Lower lobe of right lung (tissue), 2 donors: ENCODE measurements at regions not wholly inside any gene's neighbourhood (a gene's known extent, or its start where the extent isn't known, plus 50 kb on each side); places are given as distances from the start of the nearest gene placed in this dataset.

Source experiments
- ATAC-seq, 2 donors: fragments of 200-7000 bp; cut with Tn5 transposase; one replicate each; pipeline ENCODE4 v1.9.1; 2020 to 2022; ENCODE audit warnings: mild to moderate bottlenecking in 2 of 2, moderate library complexity in 2 of 2
- DNase-seq: peaks from one replicate; pipeline ENCODE4 v3.0.0-alpha.2; 2020
- H3K27ac ChIP-seq: fragments of 200-600 bp; one replicate; pipeline ENCODE4 v1.8.0; 2022
- H3K27me3 ChIP-seq: fragments of 200-600 bp; one replicate; pipeline ENCODE4 v1.8.0; 2022; ENCODE audit warnings: low read depth
- H3K36me3 ChIP-seq: fragments of 200-600 bp; one replicate; pipeline ENCODE4 v1.8.0; 2022; ENCODE audit warnings: mild to moderate bottlenecking
- H3K4me1 ChIP-seq: fragments of 200-600 bp; one replicate; pipeline ENCODE4 v1.8.0; 2022
- H3K4me3 ChIP-seq: fragments of 200-600 bp; one replicate; pipeline ENCODE4 v1.8.0; 2022; ENCODE audit warnings: mild to moderate bottlenecking
- H3K9me3 ChIP-seq: fragments of 200-600 bp; one replicate; pipeline ENCODE4 v1.8.0; 2022
- intact Hi-C: fragments of 100-400 bp; cut with DNase I; formaldehyde crosslinking; loops from one replicate; pipeline ENCODE4 v1.11.0; 2022
- TF ChIP-seq, protein P1 (sequence below): fragments of 200-600 bp; IDR thresholded peaks from one replicate; pipeline ENCODE4 v1.8.0; 2022; ENCODE audit warnings: antibody characterized with exemption, mild to moderate bottlenecking
- donor health status: DM: no; HTN: yes; CAD: no; lungs with severe emphysema.

DNA sequence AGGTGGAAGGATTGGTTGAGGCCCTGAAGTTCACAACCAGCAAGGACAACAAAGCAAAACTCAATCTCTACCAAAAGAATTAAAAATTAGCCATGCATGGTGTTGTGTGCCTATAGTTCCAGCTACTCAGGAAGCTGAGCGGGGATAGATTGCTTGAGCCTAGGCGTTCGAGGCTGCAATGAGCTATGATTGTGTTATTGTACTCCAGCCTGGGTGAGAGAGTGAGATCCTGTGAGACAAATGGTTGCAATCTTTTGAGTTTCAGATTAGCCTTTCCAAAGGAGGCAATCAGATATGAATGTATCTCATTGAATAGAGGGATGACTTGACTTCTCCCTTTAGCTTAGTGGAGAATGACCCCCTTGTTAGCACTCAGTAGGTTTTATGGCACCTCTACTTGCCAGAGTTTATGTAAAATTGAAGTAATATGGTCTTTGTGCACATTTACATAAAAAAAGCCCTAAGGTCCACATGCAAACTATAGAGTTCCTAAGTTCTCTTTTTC is 105.6 kb upstream of the OLFM3 start:
- intact Hi-C loops: no loop called here
- no peak overlapping the region for H3K27ac ChIP-seq
- ATAC-seq (no peak), DNase-seq (no peak)
- H3K9me3 ChIP-seq: no peaks in the 10 kb centered on the region
- TF ChIP-seq, protein P1, sequence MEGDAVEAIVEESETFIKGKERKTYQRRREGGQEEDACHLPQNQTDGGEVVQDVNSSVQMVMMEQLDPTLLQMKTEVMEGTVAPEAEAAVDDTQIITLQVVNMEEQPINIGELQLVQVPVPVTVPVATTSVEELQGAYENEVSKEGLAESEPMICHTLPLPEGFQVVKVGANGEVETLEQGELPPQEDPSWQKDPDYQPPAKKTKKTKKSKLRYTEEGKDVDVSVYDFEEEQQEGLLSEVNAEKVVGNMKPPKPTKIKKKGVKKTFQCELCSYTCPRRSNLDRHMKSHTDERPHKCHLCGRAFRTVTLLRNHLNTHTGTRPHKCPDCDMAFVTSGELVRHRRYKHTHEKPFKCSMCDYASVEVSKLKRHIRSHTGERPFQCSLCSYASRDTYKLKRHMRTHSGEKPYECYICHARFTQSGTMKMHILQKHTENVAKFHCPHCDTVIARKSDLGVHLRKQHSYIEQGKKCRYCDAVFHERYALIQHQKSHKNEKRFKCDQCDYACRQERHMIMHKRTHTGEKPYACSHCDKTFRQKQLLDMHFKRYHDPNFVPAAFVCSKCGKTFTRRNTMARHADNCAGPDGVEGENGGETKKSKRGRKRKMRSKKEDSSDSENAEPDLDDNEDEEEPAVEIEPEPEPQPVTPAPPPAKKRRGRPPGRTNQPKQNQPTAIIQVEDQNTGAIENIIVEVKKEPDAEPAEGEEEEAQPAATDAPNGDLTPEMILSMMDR: no peak
- no peaks in the 10 kb centered on the region for H3K36me3 ChIP-seq
- H3K4me1 ChIP-seq: no peaks in the 10 kb centered on the region
- H3K27me3 ChIP-seq: no peaks in the 10 kb centered on the region
- H3K4me3 ChIP-seq: no peak overlapping the region

DNA sequence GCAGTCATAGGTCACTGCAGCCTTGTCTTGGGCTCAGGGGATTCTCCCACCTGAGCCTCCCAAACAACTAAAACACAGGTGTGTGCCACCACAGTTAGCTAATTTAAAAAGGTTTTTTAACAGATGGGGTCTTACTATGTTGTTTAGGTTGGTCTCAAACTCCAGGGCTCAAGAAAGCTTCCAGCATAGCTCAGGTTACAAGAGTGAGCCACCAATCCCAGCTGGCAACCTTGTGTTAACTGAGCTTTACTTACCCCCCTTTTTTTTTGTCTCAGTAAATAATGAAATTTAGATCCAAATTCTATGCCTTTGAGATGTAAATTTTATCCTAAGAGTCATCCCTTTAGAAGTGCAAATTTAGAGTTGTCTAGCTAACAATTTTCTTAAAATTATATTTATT is 103.9 kb upstream of the OLFM3 start:
- Histone ChIP-seq H3K27ac (no peak overlapping the region), H3K4me3 (no peak overlapping the region), H3K27me3 (no peaks in the 10 kb centered on the region), H3K36me3 (no peaks in the 10 kb centered on the region), H3K4me1 (no peaks in the 10 kb centered on the region), H3K9me3 (no peaks in the 10 kb centered on the region)
- intact Hi-C loops: no loop called here
- no peak for DNase-seq
- ATAC-seq: no peak
- TF ChIP-seq, protein P1: no peak

DNA sequence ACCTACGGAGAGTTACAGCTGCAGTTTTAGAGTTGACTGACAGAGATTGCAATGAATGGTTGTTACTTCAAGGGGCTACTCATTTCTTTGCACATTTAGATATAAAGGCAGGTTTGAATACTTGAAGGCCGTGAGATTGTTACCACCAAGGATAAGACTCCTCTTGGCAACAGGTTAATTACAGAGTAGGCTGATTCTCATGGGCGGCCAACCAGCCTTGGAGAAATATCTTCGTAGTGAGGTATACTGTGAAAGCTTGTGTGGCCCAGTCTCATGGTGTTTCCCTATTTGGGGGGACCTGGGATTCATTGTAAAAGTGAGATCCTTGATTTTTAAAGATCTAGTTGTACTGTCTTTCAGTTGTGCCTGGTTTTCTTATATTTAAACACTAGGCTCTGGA is 103.2 kb upstream of the OLFM3 start:
- H3K27me3 ChIP-seq: no peaks in the 10 kb centered on the region
- no peaks in the 10 kb centered on the region for H3K9me3 ChIP-seq
- H3K27ac ChIP-seq: no peak overlapping the region
- intact Hi-C loops: no loop called here
- ATAC-seq: no peak
- H3K4me3 ChIP-seq: no peak overlapping the region
- no peaks in the 10 kb centered on the region for H3K4me1 ChIP-seq
- no peaks in the 10 kb centered on the region for H3K36me3 ChIP-seq
- no peak for DNase-seq
- TF ChIP-seq, protein P1: no peak

DNA sequence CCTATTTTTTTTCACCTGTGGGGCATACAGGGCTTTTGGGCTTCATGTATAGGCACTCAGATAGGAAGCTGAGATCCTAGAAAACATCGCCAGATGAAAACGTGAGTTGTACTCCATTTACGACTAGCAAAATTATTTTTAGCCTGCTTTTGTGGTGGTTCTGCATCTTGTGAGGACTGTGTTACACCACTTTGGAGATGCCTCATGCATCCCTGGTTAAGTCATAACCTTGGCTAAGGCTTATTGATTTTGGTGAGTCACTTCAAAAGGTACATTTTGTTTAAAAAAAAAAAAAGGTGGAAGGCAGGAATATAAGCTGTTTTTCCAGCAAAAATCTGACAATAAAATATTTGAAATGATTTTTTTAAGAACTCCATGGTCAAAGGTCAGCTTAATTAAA is 101.8 kb upstream of the OLFM3 start:
- no peak overlapping the region for H3K4me3 ChIP-seq
- intact Hi-C loops: no loop called here
- TF ChIP-seq, protein P1: no peak

DNA sequence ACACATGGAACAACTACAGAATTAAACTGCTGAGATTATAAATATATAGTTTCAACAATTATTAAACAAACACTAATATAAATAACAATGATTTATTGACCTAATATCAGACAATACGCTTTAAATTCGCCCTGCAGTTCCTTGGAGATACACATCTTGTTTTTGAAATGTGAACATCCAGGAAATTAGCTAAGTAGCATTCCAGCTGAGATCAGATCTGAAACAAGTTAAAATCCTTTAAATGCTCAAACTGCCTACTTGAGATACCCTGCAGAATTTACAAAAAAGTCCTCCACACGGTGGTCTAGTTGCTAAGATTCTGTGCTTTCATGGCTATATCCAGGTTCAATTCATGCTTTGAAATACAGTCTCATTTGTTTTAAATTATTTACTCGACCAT is 101.4 kb upstream of the OLFM3 start:
- intact Hi-C loops: no loop called here
- no peak overlapping the region for H3K4me3 ChIP-seq
- no peak for ATAC-seq

More for the DNA sequence above, 101.8 kb upstream of the OLFM3 start:
- ATAC-seq (no peak), DNase-seq (no peak)
- Histone ChIP-seq H3K36me3 (no peaks in the 10 kb centered on the region), H3K9me3 (no peaks in the 10 kb centered on the region), H3K4me1 (no peaks in the 10 kb centered on the region), H3K27ac (no peak overlapping the region), H3K27me3 (no peaks in the 10 kb centered on the region)

More for the DNA sequence above, 101.4 kb upstream of the OLFM3 start:
- Histone ChIP-seq H3K27ac (no peak overlapping the region), H3K9me3 (no peaks in the 10 kb centered on the region), H3K36me3 (no peaks in the 10 kb centered on the region), H3K4me1 (no peaks in the 10 kb centered on the region), H3K27me3 (no peaks in the 10 kb centered on the region)
- no peak for DNase-seq
- TF ChIP-seq, protein P1: no peak
